GM19468 (cell line): ENCODE measurements at regions not wholly inside any gene's neighbourhood (a gene's known extent, or its start where the extent isn't known, plus 50 kb on each side); places are given as distances from the start of the nearest gene placed in this dataset.
"Not testable (repeated sequence)": the region's sequence is repeated elsewhere in the genome, so short reads cannot be mapped to it uniquely, and the experiment has no call there.

ENCODE experiments used
- ATAC-seq: cut with Tn5 transposase; IDR thresholded peaks from one replicate; pipeline ENCODE4 v1.9.1; 2021; ENCODE audit warnings: mild to moderate bottlenecking, moderate library complexity, moderate number of reproducible peaks; ENCODE audit not compliant: unreplicated experiment; ENCODE audit errors: extremely low read depth

GRCh38 chr3:174441588-174442301 is 417.4 kb upstream of the NAALADL2 start:
- no peak for ATAC-seq

- no peak for ATAC-seq
These were observed 416.8 kb upstream of the NAALADL2 start for GRCh38 chr3:174442302-174442682.

GRCh38 chr3:174444391-174444790 is 414.7 kb upstream of the NAALADL2 start:
- no peak for ATAC-seq

GRCh38 chr3:174457758-174458157 is 401.4 kb upstream of the NAALADL2 start:
- no peak for ATAC-seq

GRCh38 chr3:174460831-174461230 is 398.3 kb upstream of the NAALADL2 start:
- no peak for ATAC-seq

- no peak for ATAC-seq
These were observed 396.2 kb upstream of the NAALADL2 start for GRCh38 chr3:174462916-174463315.

GRCh38 chr3:174465177-174465576 is 394.0 kb upstream of the NAALADL2 start:
- ATAC-seq: no peak

- ATAC-seq: no peak
These were observed 392.6 kb upstream of the NAALADL2 start for GRCh38 chr3:174466471-174467054.

- no peak for ATAC-seq
These were observed 381.6 kb upstream of the NAALADL2 start for GRCh38 chr3:174477491-174477890.

GRCh38 chr3:174480767-174481166 is 378.4 kb upstream of the NAALADL2 start:
- ATAC-seq: no peak

GRCh38 chr3:174482541-174482940 is 376.6 kb upstream of the NAALADL2 start:
- no peak for ATAC-seq

- ATAC-seq: no peak
These were observed 375.9 kb upstream of the NAALADL2 start for GRCh38 chr3:174483254-174483653.

GRCh38 chr3:174483856-174484255 is 375.3 kb upstream of the NAALADL2 start:
- ATAC-seq: not testable (repeated sequence)

- no peak for ATAC-seq
These were observed 370.6 kb upstream of the NAALADL2 start for GRCh38 chr3:174488527-174488926.

GRCh38 chr3:174495311-174495710 is 363.8 kb upstream of the NAALADL2 start:
- no peak for ATAC-seq

GRCh38 chr3:174495928-174496327 is 363.2 kb upstream of the NAALADL2 start:
- no peak for ATAC-seq

GRCh38 chr3:174498638-174499037 is 360.5 kb upstream of the NAALADL2 start:
- no peak for ATAC-seq

- ATAC-seq: no peak
These were observed 353.9 kb upstream of the NAALADL2 start for GRCh38 chr3:174505266-174505665.

GRCh38 chr3:174524203-174524602 is 334.9 kb upstream of the NAALADL2 start:
- ATAC-seq: no peak

- no peak for ATAC-seq
These were observed 329.8 kb upstream of the NAALADL2 start for GRCh38 chr3:174529298-174529697.

GRCh38 chr3:174531262-174531982 is 327.7 kb upstream of the NAALADL2 start:
- ATAC-seq: no peak
